K562 (cell line): ENCODE measurements at regions not wholly inside any gene's neighbourhood (a gene's known extent, or its start where the extent isn't known, plus 50 kb on each side); places are given as distances from the start of the nearest gene placed in this dataset.

Experiments
- BRF2 ChIP-seq: IDR thresholded peaks from 3 replicates; pipeline ENCODE4 v1.6.1; 2011; ENCODE audit warnings: borderline replicate concordance, mild to moderate bottlenecking; ENCODE audit not compliant: insufficient read length, insufficient read depth
- CBX1 ChIP-seq: sonication (generic); IDR thresholded peaks from 2 replicates; pipeline ENCODE4 v1.6.1; 2016; ENCODE audit warnings: antibody characterized with exemption, low read depth, mild to moderate bottlenecking
- CTCF ChIP-seq, 3 experiments: IDR thresholded peaks in 2 of 3; conservative IDR thresholded peaks in 1 of 3; 2 replicates each; pipeline ENCODE4 v1.5.1; 2011 to 2012; ENCODE audit warnings: low read length in 3 of 3, mild to moderate bottlenecking in 3 of 3, control low read depth in 2 of 3, improper control_type of control experiment in 1 of 3, inconsistent platforms in 1 of 3, low read depth in 1 of 3, mixed read lengths in 1 of 3, moderate library complexity in 1 of 3; ENCODE audit not compliant: insufficient read depth in 2 of 3
- GABPA ChIP-seq: fragments of 200-800 bp; sonication (Bioruptor generic); conservative IDR thresholded peaks from 2 replicates; pipeline ENCODE4 v1.6.1; 2016; ENCODE audit warnings: low read depth, missing genetic modification characterization, missing compliant biosample characterization
- KDM1A ChIP-seq, 2 experiments: fragments of 450-650 bp; IDR thresholded peaks; 2 replicates each; pipeline ENCODE4 v1.6.1; 2016; ENCODE audit warnings: mild to moderate bottlenecking in 2 of 2
- POLR2A ChIP-seq: fragments of 450-650 bp; conservative IDR thresholded peaks from 2 replicates; pipeline ENCODE4 v1.6.1; 2016
- REST ChIP-seq, 2 experiments: fragments of 450-650 bp; formaldehyde crosslinking in 1 of 2; IDR thresholded peaks; 2 replicates each; pipeline versions ENCODE4 v1.4.0 to v1.6.1; 2014 to 2020; ENCODE audit warnings: mild to moderate bottlenecking in 2 of 2, borderline replicate concordance in 1 of 2, low read depth in 1 of 2
- SMAD3 ChIP-seq: fragments of 450-650 bp; formaldehyde crosslinking; conservative IDR thresholded peaks from 2 replicates; pipeline ENCODE4 v1.4.0; 2020; ENCODE audit warnings: mild to moderate bottlenecking
- ZBTB7A ChIP-seq: IDR thresholded peaks from 2 replicates; pipeline ENCODE4 v1.6.1; 2011; ENCODE audit warnings: low read depth, mild to moderate bottlenecking, low read length, moderate library complexity, borderline replicate concordance; ENCODE audit not compliant: control insufficient read depth
- ZFPM2 ChIP-seq: fragments of 250-450 bp; sonication (Bioruptor Pico); IDR thresholded peaks from 2 replicates; pipeline ENCODE4 v1.5.1; 2022; ENCODE audit warnings: mild to moderate bottlenecking
- ZNF124 ChIP-seq: sonication (generic); formaldehyde crosslinking; IDR thresholded peaks from 2 replicates; pipeline ENCODE4 v1.8.1; 2022; ENCODE audit warnings: missing genetic modification reagents
- ZNF174 ChIP-seq: fragments of 250-450 bp; sonication (Bioruptor Pico); IDR thresholded peaks from 2 replicates; pipeline ENCODE4 v1.4.0; 2020; ENCODE audit warnings: mild to moderate bottlenecking

- TF ChIP-seq ZBTB7A = no peak
- TF ChIP-seq GABPA (tag) = no peak
- TF ChIP-seq ZFPM2 (CRISPR knock-in tag) = no peak
- TF ChIP-seq KDM1A (IDR thresholded peaks at IDR 0.05) = no peak
- TF ChIP-seq REST (IDR thresholded peaks at IDR 0.05; ENCODE audit: borderline replicate concordance) = no peak
- no peak for TF ChIP-seq REST (CRISPR knock-in tag; IDR thresholded peaks at IDR 0.05; ENCODE audit: low read depth)
- no peak for TF ChIP-seq ZNF124 (CRISPR knock-in tag)
- no peak for TF ChIP-seq CBX1
- no peak for TF ChIP-seq SMAD3 (CRISPR knock-in tag)
- no peak for TF ChIP-seq POLR2A
- no peak for TF ChIP-seq BRF2
- TF ChIP-seq ZNF174 (CRISPR knock-in tag) = no peak
- TF ChIP-seq CTCF (IDR thresholded peaks at IDR 0.05 in 2 of 3, conservative IDR thresholded peaks at IDR 0.05 in 1 of 3; ENCODE audit: insufficient read depth in 2 of 3, low read depth in 1 of 3, low read length in 3 of 3) = no peak
Observed at GRCh38 chr18:45156946-45157345, 458.3 kb upstream of the SLC14A2 start.
